ENCODE measurements at regions not wholly inside any gene's neighbourhood (a gene's known extent, or its start where the extent isn't known, plus 50 kb on each side); places are given as distances from the start of the nearest gene placed in this dataset.

- H3K9me3 ChIP-seq (ENCODE audit: insufficient read depth, low read depth, low read length): no peaks in the 10 kb centered on the region
- no peak overlapping the region for H3K4me3 ChIP-seq (ENCODE audit: insufficient read depth, low read depth, low read length)
- FAIRE-seq (no peak), DNase-seq (ENCODE audit: low read depth) (no peak)
- Mint-ChIP-seq H3K27me3 (ENCODE audit: low read depth, unreplicated experiment) (no peaks in the 10 kb centered on the region), H3K27ac (ENCODE audit: unreplicated experiment) (no peak overlapping the region), H3K4me3 (ENCODE audit: unreplicated experiment) (no peak overlapping the region), H3K9me3 (ENCODE audit: unreplicated experiment) (peaks cover 11% of the 10 kb centered on the region), H3K4me1 (ENCODE audit: low read depth, unreplicated experiment) (peaks cover 2% of the 10 kb centered on the region), H3K36me3 (ENCODE audit: low read depth, unreplicated experiment) (no peaks in the 10 kb centered on the region)
- TF ChIP-seq EZH2 (IDR thresholded peaks at IDR 0.05; ENCODE audit: insufficient read depth, low read length): no peak
- TF ChIP-seq, protein P1, sequence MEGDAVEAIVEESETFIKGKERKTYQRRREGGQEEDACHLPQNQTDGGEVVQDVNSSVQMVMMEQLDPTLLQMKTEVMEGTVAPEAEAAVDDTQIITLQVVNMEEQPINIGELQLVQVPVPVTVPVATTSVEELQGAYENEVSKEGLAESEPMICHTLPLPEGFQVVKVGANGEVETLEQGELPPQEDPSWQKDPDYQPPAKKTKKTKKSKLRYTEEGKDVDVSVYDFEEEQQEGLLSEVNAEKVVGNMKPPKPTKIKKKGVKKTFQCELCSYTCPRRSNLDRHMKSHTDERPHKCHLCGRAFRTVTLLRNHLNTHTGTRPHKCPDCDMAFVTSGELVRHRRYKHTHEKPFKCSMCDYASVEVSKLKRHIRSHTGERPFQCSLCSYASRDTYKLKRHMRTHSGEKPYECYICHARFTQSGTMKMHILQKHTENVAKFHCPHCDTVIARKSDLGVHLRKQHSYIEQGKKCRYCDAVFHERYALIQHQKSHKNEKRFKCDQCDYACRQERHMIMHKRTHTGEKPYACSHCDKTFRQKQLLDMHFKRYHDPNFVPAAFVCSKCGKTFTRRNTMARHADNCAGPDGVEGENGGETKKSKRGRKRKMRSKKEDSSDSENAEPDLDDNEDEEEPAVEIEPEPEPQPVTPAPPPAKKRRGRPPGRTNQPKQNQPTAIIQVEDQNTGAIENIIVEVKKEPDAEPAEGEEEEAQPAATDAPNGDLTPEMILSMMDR (IDR thresholded peaks at IDR 0.05; ENCODE audit: insufficient read depth, low read depth, low read length): no peak
- H3K79me2 ChIP-seq (ENCODE audit: insufficient read depth, low read length): no peaks in the 10 kb centered on the region
- H3K27me3 ChIP-seq (ENCODE audit: insufficient read depth, low read length): no peaks in the 10 kb centered on the region
- peaks cover 9% of the 10 kb centered on the region for H3K4me1 ChIP-seq (ENCODE audit: insufficient read depth, low read length)
- no peak overlapping the region for H2AFZ ChIP-seq (ENCODE audit: low read depth, low read length)
- H3K36me3 ChIP-seq (ENCODE audit: insufficient read depth, low read length): no peaks in the 10 kb centered on the region
- no peak overlapping the region for H3K9ac ChIP-seq (ENCODE audit: low read length)
- no peak overlapping the region for H3K4me2 ChIP-seq (ENCODE audit: low read length)
- no peaks in the 10 kb centered on the region for H4K20me1 ChIP-seq (ENCODE audit: insufficient read depth, low read length)
- H3K27ac ChIP-seq (ENCODE audit: low read depth, low read length): no peak overlapping the region
These were observed 93.9 kb downstream of the YIPF5 start for GRCh38 chr5:144076521-144077083.

DNA sequence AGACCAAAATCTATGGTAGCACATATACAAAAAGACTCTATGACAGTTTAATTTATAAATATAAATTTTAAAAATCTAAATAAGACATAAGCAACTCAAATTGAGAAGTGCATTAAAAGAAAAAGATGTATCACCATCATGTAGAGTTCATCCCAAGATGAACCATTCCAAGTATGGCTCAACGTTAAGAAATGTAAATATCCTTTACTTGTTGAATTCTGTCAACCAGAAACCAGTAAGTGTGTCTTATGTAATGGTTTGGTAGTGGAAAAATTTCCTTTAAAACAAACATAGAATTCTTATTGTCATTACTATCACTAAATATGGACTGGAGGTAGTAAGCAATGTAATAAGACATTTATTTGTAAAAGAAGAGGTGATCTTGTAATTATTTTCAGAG, 87.3 kb downstream of the YIPF5 start:
- H3K27ac ChIP-seq (ENCODE audit: low read depth, low read length): no peak overlapping the region
- FAIRE-seq: no peak
- no peak for DNase-seq (ENCODE audit: low read depth)
- no peak overlapping the region for H3K4me3 ChIP-seq (ENCODE audit: insufficient read depth, low read depth, low read length)
- H3K36me3 ChIP-seq (ENCODE audit: insufficient read depth, low read length): no peaks in the 10 kb centered on the region
- H3K4me1 Mint-ChIP-seq (ENCODE audit: low read depth, unreplicated experiment): no peaks in the 10 kb centered on the region
- no peaks in the 10 kb centered on the region for H3K36me3 Mint-ChIP-seq (ENCODE audit: low read depth, unreplicated experiment)
- no peak overlapping the region for H2AFZ ChIP-seq (ENCODE audit: low read depth, low read length)
- H3K27me3 ChIP-seq (ENCODE audit: insufficient read depth, low read length): no peaks in the 10 kb centered on the region
- H3K9me3 Mint-ChIP-seq (ENCODE audit: unreplicated experiment): peaks cover 14% of the 10 kb centered on the region
- no peaks in the 10 kb centered on the region for H3K79me2 ChIP-seq (ENCODE audit: insufficient read depth, low read length)
- no peak overlapping the region for H3K27ac Mint-ChIP-seq (ENCODE audit: unreplicated experiment)
- no peak overlapping the region for H3K4me3 Mint-ChIP-seq (ENCODE audit: unreplicated experiment)
- no peak overlapping the region for H3K4me2 ChIP-seq (ENCODE audit: low read length)
- H3K9me3 ChIP-seq (ENCODE audit: insufficient read depth, low read depth, low read length): no peaks in the 10 kb centered on the region
- no peaks in the 10 kb centered on the region for H3K27me3 Mint-ChIP-seq (ENCODE audit: low read depth, unreplicated experiment)
- TF ChIP-seq, protein P1 (IDR thresholded peaks at IDR 0.05; ENCODE audit: insufficient read depth, low read depth, low read length): no peak
- TF ChIP-seq EZH2 (IDR thresholded peaks at IDR 0.05; ENCODE audit: insufficient read depth, low read length): no peak
- H3K9ac ChIP-seq (ENCODE audit: low read length): no peak overlapping the region
- no peaks in the 10 kb centered on the region for H4K20me1 ChIP-seq (ENCODE audit: insufficient read depth, low read length)
- H3K4me1 ChIP-seq (ENCODE audit: insufficient read depth, low read length): no peaks in the 10 kb centered on the region

GRCh38 chr5:144084971-144085370, 85.5 kb downstream of the YIPF5 start:
- H4K20me1 ChIP-seq (ENCODE audit: insufficient read depth, low read length): no peaks in the 10 kb centered on the region

More at GRCh38 chr5:144084971-144085370, 85.5 kb downstream of the YIPF5 start:
- Histone ChIP-seq H3K4me1 (ENCODE audit: insufficient read depth, low read length) (no peaks in the 10 kb centered on the region), H3K27ac (ENCODE audit: low read depth, low read length) (no peak overlapping the region), H3K9me3 (ENCODE audit: insufficient read depth, low read depth, low read length) (no peaks in the 10 kb centered on the region), H3K9ac (ENCODE audit: low read length) (no peak overlapping the region), H3K79me2 (ENCODE audit: insufficient read depth, low read length) (no peaks in the 10 kb centered on the region), H3K4me3 (ENCODE audit: insufficient read depth, low read depth, low read length) (no peak overlapping the region), H2AFZ (ENCODE audit: low read depth, low read length) (no peak overlapping the region), H3K36me3 (ENCODE audit: insufficient read depth, low read length) (no peaks in the 10 kb centered on the region), H3K27me3 (ENCODE audit: insufficient read depth, low read length) (no peaks in the 10 kb centered on the region), H3K4me2 (ENCODE audit: low read length) (no peak overlapping the region)
- Mint-ChIP-seq H3K4me1 (ENCODE audit: low read depth, unreplicated experiment) (no peaks in the 10 kb centered on the region), H3K27me3 (ENCODE audit: low read depth, unreplicated experiment) (no peaks in the 10 kb centered on the region), H3K4me3 (ENCODE audit: unreplicated experiment) (no peak overlapping the region), H3K27ac (ENCODE audit: unreplicated experiment) (no peak overlapping the region), H3K9me3 (ENCODE audit: unreplicated experiment) (peaks cover 14% of the 10 kb centered on the region), H3K36me3 (ENCODE audit: low read depth, unreplicated experiment) (no peaks in the 10 kb centered on the region)
- no peak for FAIRE-seq
- TF ChIP-seq, protein P1 (IDR thresholded peaks at IDR 0.05; ENCODE audit: insufficient read depth, low read depth, low read length): no peak
- no peak for TF ChIP-seq EZH2 (IDR thresholded peaks at IDR 0.05; ENCODE audit: insufficient read depth, low read length)
- DNase-seq (ENCODE audit: low read depth): no peak
